ENCODE measurements at regions not wholly inside any gene's neighbourhood (a gene's known extent, or its start where the extent isn't known, plus 50 kb on each side); places are given as distances from the start of the nearest gene placed in this dataset.

DNA sequence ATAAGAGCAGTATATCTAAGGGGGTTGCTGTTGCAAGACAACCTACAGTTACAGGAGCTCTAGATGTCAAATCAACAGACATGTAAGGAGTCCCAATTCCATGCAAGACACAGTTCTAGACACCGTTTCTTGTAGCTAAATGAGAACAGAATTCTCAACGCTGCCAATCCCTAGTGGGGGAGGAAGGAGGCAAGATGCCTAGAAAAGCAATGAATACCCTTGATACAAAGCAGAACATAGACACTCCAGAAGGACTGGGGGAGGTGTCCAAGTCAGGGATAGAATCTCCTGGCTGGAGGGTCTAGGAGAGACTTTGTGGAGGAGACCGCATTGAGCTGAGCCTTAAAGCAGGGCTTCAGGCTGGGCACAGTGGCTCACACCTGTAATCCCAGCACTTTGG, 280.2 kb downstream of the BUD13 start:
- Mint-ChIP-seq H3K27me3 (peaks cover 19% of the 10 kb centered on the region), H3K4me3 (no peak overlapping the region), H3K4me1 (no peaks in the 10 kb centered on the region), H3K27ac (ENCODE audit: low read depth) (no peak overlapping the region), H3K9me3 (no peaks in the 10 kb centered on the region), H3K36me3 (ENCODE audit: insufficient read depth) (no peaks in the 10 kb centered on the region)
- no peak for ATAC-seq (replicated peaks; ENCODE audit: extremely low read depth, poor library complexity, severe bottlenecking)
- no peak for DNase-seq (ENCODE audit: low spot score in 2 of 2)

DNA sequence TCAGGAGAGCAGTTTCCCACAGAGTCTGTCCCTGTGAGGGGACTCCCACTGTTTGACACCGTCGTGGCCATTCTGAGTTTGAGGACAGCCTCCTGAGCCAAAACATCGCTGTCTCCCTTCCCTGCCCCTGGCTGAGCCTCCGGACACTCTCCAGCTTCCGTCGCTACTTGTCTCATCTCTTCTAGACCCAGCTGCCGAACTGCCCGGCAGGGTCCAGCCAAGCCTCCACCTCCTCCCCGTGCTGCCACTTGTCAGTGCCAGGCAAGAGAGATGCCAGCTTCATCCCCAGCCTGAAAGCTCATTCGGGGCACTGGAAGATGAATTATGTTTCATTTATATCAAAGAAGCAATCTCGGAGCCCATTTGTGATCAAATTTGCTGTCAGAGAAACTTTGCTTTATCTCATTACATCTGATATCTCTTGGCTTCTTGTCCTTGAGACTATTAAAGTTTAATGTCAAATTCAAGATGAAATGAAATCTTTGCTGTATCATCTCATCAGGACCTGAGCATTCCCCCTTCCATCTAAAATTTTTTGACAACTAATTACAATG, 283.9 kb downstream of the BUD13 start:
- Mint-ChIP-seq H3K4me1 (no peaks in the 10 kb centered on the region), H3K36me3 (ENCODE audit: insufficient read depth) (no peaks in the 10 kb centered on the region), H3K27me3 (peaks cover 52% of the 10 kb centered on the region), H3K9me3 (no peaks in the 10 kb centered on the region), H3K4me3 (no peak overlapping the region), H3K27ac (ENCODE audit: low read depth) (no peak overlapping the region)
- no peak for DNase-seq (ENCODE audit: low spot score in 2 of 2)
- no peak for ATAC-seq (replicated peaks; ENCODE audit: extremely low read depth, poor library complexity, severe bottlenecking)

DNA sequence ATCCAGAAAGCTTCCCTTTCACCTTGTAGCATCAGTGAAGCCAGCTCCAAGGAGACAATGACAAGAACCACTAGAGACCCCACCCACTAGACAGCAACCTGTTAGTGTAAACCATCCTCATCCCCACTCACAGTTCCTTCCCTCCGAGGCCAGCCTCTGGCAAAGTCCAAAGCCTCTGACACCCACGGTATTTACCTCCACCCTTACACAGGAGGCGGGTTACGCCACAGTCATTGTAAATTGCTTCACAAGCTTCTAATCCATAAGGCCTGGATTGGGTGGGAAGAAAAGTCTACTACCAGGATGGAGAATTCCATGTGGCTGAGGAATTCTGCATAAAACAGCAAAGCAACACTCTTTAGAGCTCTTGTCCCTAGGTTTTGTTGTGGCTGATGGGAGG, 287.4 kb downstream of the BUD13 start:
- Mint-ChIP-seq H3K27me3 (peaks cover 55% of the 10 kb centered on the region), H3K36me3 (ENCODE audit: insufficient read depth) (no peaks in the 10 kb centered on the region), H3K9me3 (no peaks in the 10 kb centered on the region)

DNA sequence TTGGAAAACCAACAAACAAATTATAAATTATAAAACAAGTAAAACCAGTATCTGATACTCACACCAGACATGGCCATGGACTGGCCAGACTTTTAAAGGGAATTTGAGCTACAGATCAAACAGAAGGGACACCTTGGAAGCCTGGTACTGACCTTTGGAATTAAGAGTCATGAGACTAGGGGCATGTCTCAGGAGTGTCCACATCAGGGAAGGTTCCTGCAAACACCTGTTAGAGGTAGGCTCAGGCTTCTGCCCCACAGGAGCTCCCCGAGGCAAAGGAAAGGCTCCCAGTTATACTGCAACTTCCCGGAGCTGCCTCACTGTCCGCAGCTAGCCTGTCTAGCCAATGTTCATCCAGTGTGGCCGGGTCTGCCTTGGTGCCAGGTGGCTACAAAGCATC, 290.1 kb downstream of the BUD13 start:
- H3K36me3 Mint-ChIP-seq (ENCODE audit: insufficient read depth), result no peaks in the 10 kb centered on the region
- no peaks in the 10 kb centered on the region for H3K9me3 Mint-ChIP-seq
- no peak overlapping the region for H3K4me3 Mint-ChIP-seq
- H3K4me1 Mint-ChIP-seq, result no peaks in the 10 kb centered on the region
- ATAC-seq (replicated peaks; ENCODE audit: extremely low read depth, poor library complexity, severe bottlenecking), result no peak
- H3K27me3 Mint-ChIP-seq, result peaks cover 36% of the 10 kb centered on the region
- H3K27ac Mint-ChIP-seq (ENCODE audit: low read depth), result no peak overlapping the region
- no peak for DNase-seq (ENCODE audit: low spot score in 2 of 2)

More for the DNA sequence above, 287.4 kb downstream of the BUD13 start:
- no peak for DNase-seq (ENCODE audit: low spot score in 2 of 2)
- no peak overlapping the region for H3K27ac Mint-ChIP-seq (ENCODE audit: low read depth)
- H3K4me3 Mint-ChIP-seq, result no peak overlapping the region
- ATAC-seq (replicated peaks; ENCODE audit: extremely low read depth, poor library complexity, severe bottlenecking), result no peak
- no peaks in the 10 kb centered on the region for H3K4me1 Mint-ChIP-seq

DNA sequence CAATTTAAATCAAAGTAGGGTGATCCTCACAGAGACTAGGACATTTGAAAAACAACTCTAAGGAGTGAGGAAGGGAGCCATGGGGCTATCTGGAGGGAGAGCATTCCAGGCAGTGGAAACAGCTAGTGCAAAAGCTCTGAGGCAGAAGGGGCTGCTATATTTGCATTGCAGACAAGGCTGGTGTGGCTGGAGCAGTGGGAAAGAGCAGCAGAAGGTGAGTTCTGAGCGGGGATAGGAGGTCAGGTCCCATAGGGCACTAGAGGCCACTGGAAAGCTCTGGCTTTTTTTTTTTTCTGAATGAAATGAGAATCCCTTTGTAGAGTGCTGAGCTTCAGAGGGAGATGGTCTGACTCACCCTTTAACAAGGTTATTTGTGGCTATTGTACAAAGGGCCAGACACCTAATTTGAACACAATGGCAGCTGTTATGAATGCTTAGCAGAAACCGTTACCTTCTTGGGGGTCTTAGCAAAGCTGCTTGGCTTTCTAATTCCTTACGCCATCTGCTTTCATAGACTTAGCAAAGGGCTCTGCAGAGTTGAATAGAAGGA, 291.6 kb downstream of the BUD13 start:
- Mint-ChIP-seq H3K36me3 (ENCODE audit: insufficient read depth) (no peaks in the 10 kb centered on the region), H3K27me3 (peaks cover 21% of the 10 kb centered on the region), H3K4me1 (no peaks in the 10 kb centered on the region), H3K4me3 (no peak overlapping the region), H3K9me3 (no peaks in the 10 kb centered on the region), H3K27ac (ENCODE audit: low read depth) (no peak overlapping the region)
- ATAC-seq (replicated peaks; ENCODE audit: extremely low read depth, poor library complexity, severe bottlenecking) (no peak), DNase-seq (ENCODE audit: low spot score in 2 of 2) (no peak)

DNA sequence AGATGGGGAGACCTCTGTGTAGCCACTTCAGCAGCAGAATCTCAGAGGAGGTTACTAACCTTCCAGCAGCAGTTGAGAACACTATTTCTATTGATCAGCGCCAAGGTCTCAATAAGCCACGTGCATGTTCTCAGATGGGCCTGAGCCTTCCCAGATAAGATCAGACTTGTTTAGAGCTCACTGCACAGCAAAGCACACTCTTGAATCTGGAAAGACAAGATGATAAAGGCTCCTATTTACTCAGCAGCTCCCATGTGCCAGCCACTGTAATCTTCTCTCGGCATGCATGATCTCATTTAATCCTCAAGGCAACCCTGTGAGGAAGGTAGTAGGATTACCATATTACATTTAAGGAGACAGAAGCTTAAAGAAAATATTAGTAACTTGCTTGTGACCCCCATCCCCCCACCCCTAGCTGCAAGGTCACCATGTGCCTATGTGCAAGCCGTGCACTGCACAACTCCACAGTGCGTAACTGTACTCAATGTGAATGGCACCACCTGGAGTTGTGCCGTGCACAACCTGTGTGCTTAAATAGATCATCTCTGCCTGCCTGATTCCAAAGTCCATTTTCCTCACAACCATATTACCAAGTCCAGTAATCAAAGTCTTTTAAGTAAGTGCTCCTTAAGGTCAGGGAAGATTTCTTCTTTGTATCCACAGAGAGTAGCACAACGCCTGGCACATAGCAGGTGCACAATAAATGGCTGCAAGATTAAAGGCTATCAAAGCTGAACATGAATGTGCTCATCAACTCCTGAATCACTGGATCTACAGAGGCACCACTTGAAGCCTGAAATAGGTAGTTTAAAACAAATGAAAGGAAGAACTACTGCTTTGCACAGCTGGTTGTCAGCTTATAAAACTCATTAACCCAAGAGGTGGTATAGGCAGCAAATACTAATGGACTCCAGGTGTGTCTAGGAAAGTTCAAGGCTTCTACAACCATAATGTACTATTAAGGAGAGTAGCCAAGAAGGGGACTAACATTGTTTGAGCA, 293.8 kb downstream of the BUD13 start:
- H3K4me1 Mint-ChIP-seq, result no peaks in the 10 kb centered on the region
- peaks cover 6% of the 10 kb centered on the region for H3K27me3 Mint-ChIP-seq
- no peak for DNase-seq (ENCODE audit: low spot score in 2 of 2)
- H3K9me3 Mint-ChIP-seq, result no peaks in the 10 kb centered on the region
- ATAC-seq (replicated peaks; ENCODE audit: extremely low read depth, poor library complexity, severe bottlenecking), result no peak
- no peak overlapping the region for H3K4me3 Mint-ChIP-seq
- no peaks in the 10 kb centered on the region for H3K36me3 Mint-ChIP-seq (ENCODE audit: insufficient read depth)
- no peak overlapping the region for H3K27ac Mint-ChIP-seq (ENCODE audit: low read depth)

DNA sequence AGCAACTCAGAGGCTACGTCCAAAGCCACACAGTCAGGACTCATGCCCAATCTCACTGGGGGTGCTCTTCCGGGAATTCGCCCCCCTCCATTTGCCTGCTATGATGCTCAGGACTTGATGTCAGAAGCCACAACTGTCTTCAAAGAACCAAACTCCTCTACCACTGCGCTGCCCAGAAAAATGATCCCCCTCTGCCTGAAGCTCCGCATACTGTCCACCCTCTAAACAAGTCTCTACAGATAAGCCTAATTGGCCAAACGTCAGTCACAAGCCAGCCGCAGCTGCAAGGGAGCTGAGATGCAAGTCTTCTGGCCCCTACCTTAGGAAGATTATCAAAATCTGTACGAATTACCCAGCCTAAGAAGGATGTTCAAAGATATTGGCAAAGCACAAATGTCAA, 294.6 kb downstream of the BUD13 start:
- Mint-ChIP-seq H3K4me3 (no peak overlapping the region), H3K36me3 (ENCODE audit: insufficient read depth) (no peaks in the 10 kb centered on the region)
- no peak for ATAC-seq (replicated peaks; ENCODE audit: extremely low read depth, poor library complexity, severe bottlenecking)

DNA sequence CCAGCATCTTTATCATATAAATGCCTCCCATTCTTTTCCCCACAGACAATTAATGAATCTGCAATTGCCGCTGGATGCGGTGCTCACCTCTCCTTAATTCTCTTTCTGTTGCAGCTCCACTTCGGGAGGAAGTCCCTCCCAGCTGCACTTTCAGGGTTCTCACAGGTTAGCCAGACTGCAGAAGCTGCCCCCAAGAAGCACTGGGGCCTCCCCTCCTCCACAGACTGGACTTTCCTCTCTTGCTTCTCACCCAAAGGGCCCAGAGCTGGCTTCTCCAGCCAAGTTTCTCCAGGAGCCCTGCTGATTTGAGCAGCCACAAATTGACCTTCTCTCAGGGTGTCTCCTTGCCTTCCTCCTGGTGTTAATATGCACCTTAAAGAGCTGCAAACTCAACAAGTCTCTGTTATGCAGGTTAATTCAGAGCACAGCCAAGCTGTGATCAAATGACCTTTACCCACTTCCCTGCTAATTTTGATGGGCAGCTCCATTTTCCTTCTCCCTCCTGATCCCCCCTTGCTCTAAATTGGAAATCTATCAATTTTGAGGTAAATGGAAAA, 298.9 kb downstream of the BUD13 start:
- no peaks in the 10 kb centered on the region for H3K4me1 Mint-ChIP-seq
- ATAC-seq (replicated peaks; ENCODE audit: extremely low read depth, poor library complexity, severe bottlenecking) (no peak), DNase-seq (ENCODE audit: low spot score in 2 of 2) (no peak)
- H3K27me3 Mint-ChIP-seq, result peaks cover 25% of the 10 kb centered on the region
- H3K4me3 Mint-ChIP-seq, result no peak overlapping the region
- no peak overlapping the region for H3K27ac Mint-ChIP-seq (ENCODE audit: low read depth)
- no peaks in the 10 kb centered on the region for H3K36me3 Mint-ChIP-seq (ENCODE audit: insufficient read depth)
- H3K9me3 Mint-ChIP-seq, result no peaks in the 10 kb centered on the region

More for the DNA sequence above, 294.6 kb downstream of the BUD13 start:
- Mint-ChIP-seq H3K9me3 (no peaks in the 10 kb centered on the region), H3K27me3 (peaks cover 6% of the 10 kb centered on the region), H3K27ac (ENCODE audit: low read depth) (no peak overlapping the region), H3K4me1 (no peaks in the 10 kb centered on the region)
- no peak for DNase-seq (ENCODE audit: low spot score in 2 of 2)

DNA sequence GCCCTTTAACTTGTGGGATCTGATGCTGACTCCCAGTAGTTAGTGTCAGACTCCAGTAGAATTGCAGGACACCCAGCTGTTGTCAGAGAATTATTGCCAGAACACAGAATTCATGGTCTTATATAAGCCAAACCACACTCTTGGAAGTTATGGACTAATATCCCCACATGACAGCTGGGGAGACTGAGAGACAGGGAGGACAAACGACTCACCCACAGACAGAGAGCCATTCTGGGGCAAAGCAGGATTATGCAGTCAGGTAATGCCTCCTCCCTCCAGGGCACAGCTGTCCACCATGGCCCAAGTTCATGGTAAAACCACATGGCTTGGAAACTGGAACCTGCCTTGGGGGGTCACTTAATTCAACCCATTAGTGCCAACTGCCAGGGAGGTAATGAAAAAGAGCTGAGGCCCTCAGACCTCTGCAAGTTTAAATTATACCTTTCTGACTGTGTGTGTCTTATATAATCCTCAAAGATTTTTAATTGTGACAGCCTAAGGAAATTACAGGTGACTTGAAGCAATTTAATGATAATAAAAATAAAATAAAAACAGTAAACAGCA, 299.5 kb downstream of the BUD13 start:
- ATAC-seq (replicated peaks; ENCODE audit: extremely low read depth, poor library complexity, severe bottlenecking), result no peak
- no peak for DNase-seq (ENCODE audit: low spot score in 2 of 2)
- Mint-ChIP-seq H3K27me3 (peaks cover 28% of the 10 kb centered on the region), H3K4me1 (no peaks in the 10 kb centered on the region), H3K9me3 (no peaks in the 10 kb centered on the region), H3K4me3 (no peak overlapping the region), H3K36me3 (ENCODE audit: insufficient read depth) (no peaks in the 10 kb centered on the region), H3K27ac (ENCODE audit: low read depth) (no peak overlapping the region)

DNA sequence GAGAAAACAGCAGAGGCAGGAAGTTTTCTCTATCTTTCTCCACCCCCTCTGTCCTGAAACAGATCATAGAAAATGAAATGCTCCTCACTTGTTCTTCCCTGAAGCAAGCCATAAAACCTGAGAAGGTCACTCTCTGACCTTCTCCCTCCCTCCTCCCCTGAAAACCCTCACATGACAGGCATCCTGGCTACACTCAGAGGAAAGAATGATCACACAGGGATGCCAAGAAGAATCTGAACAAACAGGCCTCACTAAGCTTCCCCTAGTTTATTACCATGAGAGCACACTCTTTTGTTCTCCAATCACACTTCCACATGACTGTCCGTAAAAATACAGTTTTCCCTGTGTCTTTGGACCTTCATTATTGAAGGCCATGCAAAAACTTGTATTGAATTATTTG, 300.1 kb downstream of the BUD13 start:
- H3K27me3 Mint-ChIP-seq, result peaks cover 34% of the 10 kb centered on the region
- H3K36me3 Mint-ChIP-seq (ENCODE audit: insufficient read depth), result no peaks in the 10 kb centered on the region

DNA sequence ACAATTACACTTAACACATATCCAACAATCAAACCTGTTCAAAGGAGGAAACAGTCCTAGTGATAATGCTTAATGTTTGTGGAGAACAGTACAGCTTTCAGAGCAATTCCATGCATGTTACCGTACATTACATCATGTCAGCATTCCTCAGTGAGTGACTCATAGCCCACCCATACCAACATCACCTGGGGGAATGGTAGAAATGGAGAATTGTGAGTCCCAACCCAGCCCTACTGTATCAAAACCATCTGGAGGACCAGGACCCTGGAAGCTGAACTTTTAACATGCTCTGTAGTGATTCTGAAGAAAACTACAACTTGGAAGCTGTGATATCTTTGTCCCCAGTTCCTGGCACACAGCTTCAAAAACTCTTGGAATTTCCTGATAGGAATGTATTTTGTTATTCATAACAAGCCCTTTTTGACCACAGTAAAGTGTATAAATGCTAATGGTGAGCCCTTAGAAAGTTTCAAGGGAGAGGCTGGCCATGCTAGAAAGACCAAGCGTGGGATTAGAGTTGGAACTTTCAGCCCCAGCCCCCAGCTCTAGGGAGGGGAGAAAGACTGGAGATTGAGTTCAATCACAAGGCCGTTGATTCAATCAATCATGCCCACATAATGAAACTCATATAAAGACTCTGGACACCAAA, 301.1 kb downstream of the BUD13 start:
- Mint-ChIP-seq H3K36me3 (ENCODE audit: insufficient read depth) (no peaks in the 10 kb centered on the region), H3K27me3 (peaks cover 34% of the 10 kb centered on the region), H3K4me1 (no peaks in the 10 kb centered on the region), H3K4me3 (no peak overlapping the region), H3K27ac (ENCODE audit: low read depth) (no peak overlapping the region), H3K9me3 (no peaks in the 10 kb centered on the region)
- DNase-seq (ENCODE audit: low spot score in 2 of 2) (no peak), ATAC-seq (replicated peaks; ENCODE audit: extremely low read depth, poor library complexity, severe bottlenecking) (no peak)

More for the DNA sequence above, 300.1 kb downstream of the BUD13 start:
- H3K4me1 Mint-ChIP-seq, result no peaks in the 10 kb centered on the region
- H3K9me3 Mint-ChIP-seq, result no peaks in the 10 kb centered on the region
- DNase-seq (ENCODE audit: low spot score in 2 of 2) (no peak), ATAC-seq (replicated peaks; ENCODE audit: extremely low read depth, poor library complexity, severe bottlenecking) (no peak)
- no peak overlapping the region for H3K4me3 Mint-ChIP-seq
- no peak overlapping the region for H3K27ac Mint-ChIP-seq (ENCODE audit: low read depth)

DNA sequence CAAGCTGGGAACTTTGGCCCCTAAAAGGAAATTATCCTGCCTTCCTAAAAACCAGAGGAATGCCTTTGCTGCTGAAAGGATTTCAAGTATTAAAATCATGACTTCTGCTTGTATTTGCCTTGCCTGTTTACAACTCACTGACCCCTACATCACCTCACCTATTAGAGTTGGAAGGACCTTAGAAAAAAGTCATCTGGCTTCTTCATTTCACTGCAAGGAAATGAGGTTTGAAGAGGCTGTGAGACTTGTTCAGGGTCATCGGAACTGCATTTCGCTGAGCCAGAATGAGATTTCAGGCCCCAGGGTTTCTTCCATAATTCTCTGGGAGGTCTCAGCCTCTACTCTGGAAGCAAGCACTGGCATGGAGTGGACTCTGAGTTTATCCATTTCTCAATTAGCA, 304.1 kb downstream of the BUD13 start:
- Mint-ChIP-seq H3K27me3 (peaks cover 34% of the 10 kb centered on the region), H3K27ac (ENCODE audit: low read depth) (no peak overlapping the region), H3K9me3 (no peaks in the 10 kb centered on the region), H3K36me3 (ENCODE audit: insufficient read depth) (peaks cover 2% of the 10 kb centered on the region), H3K4me3 (no peak overlapping the region), H3K4me1 (no peaks in the 10 kb centered on the region)
- DNase-seq (ENCODE audit: low spot score in 2 of 2) (no peak), ATAC-seq (replicated peaks; ENCODE audit: extremely low read depth, poor library complexity, severe bottlenecking) (no peak)

Data from central memory CD8-positive, alpha-beta T cell (primary cell).